Choroid plexus epithelial cell (primary cell): ENCODE measurements at regions not wholly inside any gene's neighbourhood (a gene's known extent, or its start where the extent isn't known, plus 50 kb on each side); places are given as distances from the start of the nearest gene placed in this dataset.

Source experiments
- DNase-seq: peaks from one replicate; pipeline ENCODE4 v3.0.0-alpha.2; 2010; ENCODE audit warnings: low read depth
- H3K4me3 ChIP-seq: 2 replicates; pipeline ENCODE4 v1.5.1; 2011; ENCODE audit warnings: low read depth, mild to moderate bottlenecking, control low read depth, low read length, moderate library complexity
- TF ChIP-seq, protein P1 (sequence below): conservative IDR thresholded peaks from 2 replicates; pipeline ENCODE4 v1.5.1; 2011; ENCODE audit warnings: low read depth, mild to moderate bottlenecking, control low read depth, inconsistent platforms, low read length, moderate library complexity

DNA sequence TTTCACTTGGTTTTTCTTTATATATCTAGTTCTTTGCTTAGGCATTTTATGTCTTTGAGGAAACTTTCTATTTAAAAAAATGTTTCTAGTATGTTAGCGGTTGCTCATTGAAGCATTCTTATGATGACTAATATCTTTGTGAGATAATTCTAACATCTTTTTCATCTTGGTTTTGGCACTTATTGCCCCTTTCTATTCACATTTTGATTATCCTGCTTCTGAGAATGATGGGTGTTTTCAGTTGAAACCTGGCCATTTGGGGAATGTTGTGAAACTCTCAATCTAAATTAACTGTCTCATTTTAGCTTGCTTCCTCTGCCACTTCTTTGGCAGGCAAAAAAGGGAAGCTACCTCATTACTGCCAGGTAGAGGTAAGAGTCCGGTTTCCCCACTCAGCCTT is 683.1 kb downstream of the DOK5 start:
- TF ChIP-seq, protein P1, sequence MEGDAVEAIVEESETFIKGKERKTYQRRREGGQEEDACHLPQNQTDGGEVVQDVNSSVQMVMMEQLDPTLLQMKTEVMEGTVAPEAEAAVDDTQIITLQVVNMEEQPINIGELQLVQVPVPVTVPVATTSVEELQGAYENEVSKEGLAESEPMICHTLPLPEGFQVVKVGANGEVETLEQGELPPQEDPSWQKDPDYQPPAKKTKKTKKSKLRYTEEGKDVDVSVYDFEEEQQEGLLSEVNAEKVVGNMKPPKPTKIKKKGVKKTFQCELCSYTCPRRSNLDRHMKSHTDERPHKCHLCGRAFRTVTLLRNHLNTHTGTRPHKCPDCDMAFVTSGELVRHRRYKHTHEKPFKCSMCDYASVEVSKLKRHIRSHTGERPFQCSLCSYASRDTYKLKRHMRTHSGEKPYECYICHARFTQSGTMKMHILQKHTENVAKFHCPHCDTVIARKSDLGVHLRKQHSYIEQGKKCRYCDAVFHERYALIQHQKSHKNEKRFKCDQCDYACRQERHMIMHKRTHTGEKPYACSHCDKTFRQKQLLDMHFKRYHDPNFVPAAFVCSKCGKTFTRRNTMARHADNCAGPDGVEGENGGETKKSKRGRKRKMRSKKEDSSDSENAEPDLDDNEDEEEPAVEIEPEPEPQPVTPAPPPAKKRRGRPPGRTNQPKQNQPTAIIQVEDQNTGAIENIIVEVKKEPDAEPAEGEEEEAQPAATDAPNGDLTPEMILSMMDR, result no peak
- DNase-seq, result no peak
- H3K4me3 ChIP-seq, result no peak overlapping the region

DNA sequence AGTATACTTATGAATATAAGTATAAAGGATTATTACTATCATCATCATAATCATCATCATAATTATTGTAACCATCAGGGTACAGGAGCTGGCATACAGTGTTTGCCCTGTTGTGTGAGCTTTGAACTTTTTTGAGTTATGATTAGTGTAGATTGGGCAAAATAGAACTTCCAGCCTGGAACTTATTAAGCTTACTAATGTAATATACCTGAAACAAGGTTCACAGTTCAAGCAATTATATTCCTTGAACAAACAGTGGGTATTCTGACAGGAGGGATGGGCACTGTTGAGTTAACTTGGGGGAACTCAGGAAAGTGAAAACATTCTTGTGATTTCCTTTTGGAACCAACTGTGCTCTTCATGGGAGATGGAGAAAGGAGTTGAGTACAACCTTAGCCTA is 680.0 kb downstream of the DOK5 start:
- no peak for DNase-seq
- TF ChIP-seq, protein P1, result no peak
- no peak overlapping the region for H3K4me3 ChIP-seq

DNA sequence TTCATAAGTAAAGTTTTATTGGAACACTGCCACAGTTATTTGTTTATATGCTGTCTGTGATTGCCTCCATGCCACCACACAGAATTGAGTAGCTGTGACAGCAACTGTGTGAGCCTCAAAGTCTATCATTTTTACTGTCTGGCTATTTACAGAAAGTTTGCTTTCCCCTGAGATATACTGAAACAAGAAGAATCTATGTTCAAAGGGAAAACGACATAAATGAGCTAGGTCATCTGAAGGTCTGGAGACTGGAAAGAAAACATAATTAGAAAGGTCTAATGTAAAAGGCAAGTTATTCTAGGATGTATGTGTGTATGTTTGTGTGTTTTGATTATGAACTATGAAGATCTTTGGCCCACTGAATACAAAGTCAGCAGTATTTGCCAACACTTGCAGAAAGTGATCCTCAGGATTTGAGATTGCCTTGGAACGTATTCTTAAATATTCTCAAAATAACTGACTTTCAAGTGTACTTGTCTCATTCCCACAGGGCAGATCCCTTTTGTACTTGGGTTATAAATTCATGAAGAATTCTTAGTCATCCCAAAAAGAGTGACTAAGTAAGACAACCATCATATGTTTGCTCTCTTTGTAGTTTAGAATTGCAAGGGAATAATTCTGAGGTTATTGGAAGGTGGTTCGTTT is 677.7 kb downstream of the DOK5 start:
- TF ChIP-seq, protein P1, result no peak
- no peak for DNase-seq

DNA sequence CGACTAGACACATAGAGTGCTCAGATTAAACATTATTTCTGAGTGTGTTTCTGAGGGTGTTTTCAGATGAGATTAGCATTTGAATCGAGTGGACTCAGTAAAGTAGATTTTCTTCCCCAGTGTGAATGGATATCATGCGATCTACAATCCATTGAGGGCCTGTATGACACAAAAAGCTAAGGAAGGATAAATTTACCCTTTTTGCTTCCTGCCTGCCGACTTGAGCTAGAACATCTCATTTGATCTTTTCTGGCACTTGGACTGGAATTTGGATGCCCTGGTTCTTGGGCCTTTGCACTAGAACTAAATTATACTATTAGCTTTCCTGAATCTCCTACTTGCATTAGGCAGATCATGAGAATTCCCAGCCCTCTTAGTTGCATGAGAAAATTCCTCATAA is 675.8 kb downstream of the DOK5 start:
- no peak for DNase-seq
- TF ChIP-seq, protein P1, result no peak
- H3K4me3 ChIP-seq, result no peak overlapping the region

More for the DNA sequence above, 677.7 kb downstream of the DOK5 start:
- no peak overlapping the region for H3K4me3 ChIP-seq

DNA sequence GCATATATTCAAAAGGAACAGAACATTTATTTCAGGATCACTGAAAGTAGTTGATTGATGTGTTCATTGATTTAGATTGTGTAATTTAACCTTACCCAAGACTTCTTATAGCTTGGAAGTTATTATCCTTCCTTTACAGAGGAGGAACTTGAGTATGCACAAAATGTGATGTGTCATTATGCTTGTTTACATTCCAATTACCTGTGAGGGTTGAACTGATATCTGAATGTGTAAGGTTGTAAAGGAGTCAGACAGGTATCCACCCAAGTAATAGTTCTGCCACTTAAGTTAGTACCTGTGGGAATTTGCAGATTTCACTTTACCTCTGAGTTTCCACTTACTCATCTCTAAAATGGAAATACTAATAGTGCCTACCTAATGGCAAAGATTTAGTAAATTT is 668.2 kb downstream of the DOK5 start:
- TF ChIP-seq, protein P1, result no peak
- H3K4me3 ChIP-seq, result no peak overlapping the region
- no peak for DNase-seq

DNA sequence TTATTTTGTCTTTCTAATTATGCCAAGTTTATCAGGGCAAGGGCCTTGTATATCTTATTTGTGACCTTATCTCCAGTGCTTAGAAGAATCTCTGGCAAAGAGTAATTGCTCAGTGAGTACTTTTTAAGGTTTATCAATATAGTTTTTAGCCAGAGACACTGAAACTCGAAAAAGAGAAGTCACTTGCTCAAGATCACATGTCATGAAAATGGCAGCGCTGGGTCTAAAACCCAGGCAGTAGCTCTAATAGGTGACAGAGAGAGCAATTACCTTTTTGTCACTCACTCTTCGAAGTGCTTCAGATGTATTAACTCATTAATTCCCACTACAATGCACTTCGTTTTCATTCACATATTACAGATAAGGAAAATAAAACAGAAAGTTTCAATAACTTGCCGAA is 667.5 kb downstream of the DOK5 start:
- DNase-seq, result no peak
- H3K4me3 ChIP-seq, result no peak overlapping the region
- TF ChIP-seq, protein P1, result no peak

DNA sequence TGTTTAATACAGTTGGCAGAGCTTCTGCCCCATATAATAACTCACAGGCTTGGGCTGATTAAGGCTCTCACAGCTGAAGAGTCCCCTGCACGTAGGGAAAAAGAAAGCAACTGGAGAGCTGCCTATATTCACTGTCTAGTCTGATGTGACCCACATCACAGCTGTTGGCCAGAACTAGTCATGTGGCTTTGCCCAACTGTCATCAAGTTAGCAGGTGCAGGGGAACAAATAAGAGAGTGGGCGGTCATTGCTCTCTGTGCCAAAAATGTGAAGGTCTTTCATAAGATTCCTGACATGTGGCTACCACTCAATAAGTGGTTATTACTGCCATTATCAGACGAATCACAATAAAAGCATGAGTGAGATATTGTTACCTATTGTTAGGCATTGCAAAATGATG is 665.2 kb downstream of the DOK5 start:
- DNase-seq, result no peak
- TF ChIP-seq, protein P1, result no peak
- no peak overlapping the region for H3K4me3 ChIP-seq
